RWPE1 (cell line): ENCODE measurements at regions not wholly inside any gene's neighbourhood (a gene's known extent, or its start where the extent isn't known, plus 50 kb on each side); places are given as distances from the start of the nearest gene placed in this dataset.

Experiments
- CTCF ChIA-PET: fragments of 350-600 bp; sonication (Branson Sonifier 250); formaldehyde crosslinking; extraction: SDS; loops from one replicate; lab custom pipeline; 2021; lab: Yijun Ruan, JAX
- POLR2A ChIA-PET: fragments of 400-600 bp; formaldehyde crosslinking; extraction: SDS; loops from one replicate; lab custom pipeline; 2020; ENCODE audit warnings: antibody characterized with exemption; ENCODE audit not compliant: low non-redundant PET; lab: Yijun Ruan, JAX
- DNase-seq: peaks from one replicate; pipeline ENCODE4 v3.0.0; 2012; ENCODE audit warnings: low spot score
- H3K27ac ChIP-seq: fragments of 450-650 bp; 2 replicates; pipeline ENCODE4 v1.5.1; 2017
- CTCF ChIP-seq: fragments of 450-650 bp; conservative IDR thresholded peaks from 2 replicates; pipeline ENCODE4 v1.5.1; 2017; ENCODE audit warnings: low read depth, mild to moderate bottlenecking

- TF ChIP-seq CTCF, result no peak
- no peak overlapping the region for H3K27ac ChIP-seq
- CTCF ChIA-PET, result no interaction called here
- POLR2A ChIA-PET, result no interaction called here
- DNase-seq, result no peak
These were observed 475.2 kb downstream of the PREX1 start for GRCh38 chr20:48352628-48353027.

- no peak for DNase-seq
- TF ChIP-seq CTCF, result no peak
- POLR2A ChIA-PET, result no interaction called here
- no peak overlapping the region for H3K27ac ChIP-seq
- CTCF ChIA-PET, result interaction anchor here (2.3 kb wide), 1 partner anchor 269 kb away, joined by 13 read pairs; no protein-coding TSS in a partner anchor
These were observed 475.8 kb downstream of the PREX1 start for GRCh38 chr20:48352042-48352441.

GRCh38 chr20:48350313-48350988 lies 477.3 kb downstream of the PREX1 start:
- DNase-seq, result no peak
- no peak for TF ChIP-seq CTCF
- CTCF ChIA-PET, result interaction anchor here (0.5 to 2.3 kb wide), 4 partner anchors 43 to 693 kb away, joined by 3 to 13 read pairs (median 4); no protein-coding TSS in a partner anchor
- POLR2A ChIA-PET, result no interaction called here
- no peak overlapping the region for H3K27ac ChIP-seq

- no peak for DNase-seq
- TF ChIP-seq CTCF, result no peak
- POLR2A ChIA-PET, result no interaction called here
- H3K27ac ChIP-seq, result no peak overlapping the region
- CTCF ChIA-PET, result interaction anchor here (0.6 to 1.0 kb wide), 4 partner anchors 10 to 694 kb away, joined by 3 to 4 read pairs (median 3); no protein-coding TSS in a partner anchor
These were observed 478.1 kb downstream of the PREX1 start for GRCh38 chr20:48349656-48350055.

GRCh38 chr20:48348022-48348421 lies 479.8 kb downstream of the PREX1 start:
- POLR2A ChIA-PET, result no interaction called here
- CTCF ChIA-PET, result interaction anchor here (0.5 to 2.3 kb wide), 3 partner anchors 160 to 288 kb away, joined by 3 to 7 read pairs (median 3); no protein-coding TSS in a partner anchor
- H3K27ac ChIP-seq, result no peak overlapping the region
- DNase-seq, result no peak
- TF ChIP-seq CTCF, result no peak

- no peak for TF ChIP-seq CTCF
- DNase-seq, result no peak
- CTCF ChIA-PET, result interaction anchor here (0.6 to 1.1 kb wide), 2 partner anchors 277 to 391 kb away, joined by 3 read pairs; no protein-coding TSS in a partner anchor
- H3K27ac ChIP-seq, result no peak overlapping the region
- POLR2A ChIA-PET, result no interaction called here
These were observed 484.8 kb downstream of the PREX1 start for GRCh38 chr20:48342822-48343513.
